Thymus (tissue), 11 donors: ENCODE measurements at regions not wholly inside any gene's neighbourhood (a gene's known extent, or its start where the extent isn't known, plus 50 kb on each side); places are given as distances from the start of the nearest gene placed in this dataset.
"Not testable (repeated sequence)": the region's sequence is repeated elsewhere in the genome, so short reads cannot be mapped to it uniquely, and the experiment has no call there.

ENCODE experiments used
- DNase-seq, 9 donors: peaks; one replicate each; pipeline ENCODE4 v3.0.0-alpha.2; 2013; ENCODE audit warnings: low spot score in 9 of 9, low read depth in 6 of 9, missing footprints in 1 of 9
- H3K27ac ChIP-seq, 2 donors: one replicate each; pipeline ENCODE4 v1.5.1; 2013; ENCODE audit warnings: control low read depth in 1 of 2, low read depth in 1 of 2, low read length in 1 of 2, mild to moderate bottlenecking in 1 of 2, moderate library complexity in 1 of 2
- H3K27me3 ChIP-seq, 2 donors: one replicate each; pipeline ENCODE4 v1.5.1; 2013; ENCODE audit warnings: low read length in 1 of 2; ENCODE audit not compliant: control insufficient read depth in 2 of 2, insufficient read depth in 1 of 2
- H3K36me3 ChIP-seq, 2 donors: one replicate each; pipeline ENCODE4 v1.5.1; 2013; ENCODE audit warnings: low read length in 1 of 2, mild to moderate bottlenecking in 1 of 2, moderate library complexity in 1 of 2; ENCODE audit not compliant: control insufficient read depth in 2 of 2, insufficient read depth in 2 of 2
- H3K4me1 ChIP-seq, 2 donors: one replicate each; pipeline ENCODE4 v1.5.1; 2013; ENCODE audit warnings: low read length in 2 of 2; ENCODE audit not compliant: control insufficient read depth in 2 of 2, insufficient read depth in 2 of 2
- H3K4me3 ChIP-seq, 2 donors: one replicate each; pipeline ENCODE4 v1.5.1; 2013; ENCODE audit warnings: low read length in 2 of 2, control low read depth in 1 of 2, mild to moderate bottlenecking in 1 of 2
- H3K9me3 ChIP-seq, 2 donors: one replicate each; pipeline ENCODE4 v1.5.1; 2013; ENCODE audit warnings: low read length in 1 of 2, mild to moderate bottlenecking in 1 of 2; ENCODE audit not compliant: control insufficient read depth in 2 of 2, insufficient read depth in 1 of 2
- WGBS: extraction: QIAGEN DNeasy Blood & Tissue Kit; methylation state at CpG from one replicate; pipeline ENCODE4 v1.1.7; 2013; 5-methylcytosine and 5-hydroxymethylcytosine counted together
- donor health status: healthy.

DNA sequence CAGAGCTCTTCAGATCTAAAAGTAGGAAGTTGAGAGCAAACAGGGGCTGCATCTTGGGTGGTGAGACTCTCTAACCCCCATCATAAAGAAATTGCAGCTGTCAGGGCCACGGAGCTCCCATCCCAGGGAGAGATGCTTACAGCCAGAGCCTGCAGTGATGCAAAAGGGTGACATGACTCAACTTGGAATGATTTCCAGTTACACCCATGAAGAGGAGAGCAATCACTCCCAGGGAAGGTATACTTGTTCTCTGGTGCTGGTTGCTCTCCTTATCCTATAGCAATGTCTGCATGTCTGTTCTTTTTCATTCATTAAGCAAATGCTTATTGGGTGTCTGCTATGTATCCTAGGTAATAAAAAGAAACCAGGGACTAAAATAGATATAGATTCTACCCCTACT lies 228.0 kb downstream of the RAB11FIP2 start:
- 68% methylated on average over 1 of the region's 1 CpG for WGBS
- no peaks in the 10 kb centered on the region for H3K4me1 ChIP-seq
- no peaks in the 10 kb centered on the region for H3K27me3 ChIP-seq
- no peak overlapping the region for H3K27ac ChIP-seq
- H3K4me3 ChIP-seq, result no peak overlapping the region
- no peaks in the 10 kb centered on the region for H3K9me3 ChIP-seq
- H3K36me3 ChIP-seq, result no peaks in the 10 kb centered on the region
- DNase-seq, result no peak

DNA sequence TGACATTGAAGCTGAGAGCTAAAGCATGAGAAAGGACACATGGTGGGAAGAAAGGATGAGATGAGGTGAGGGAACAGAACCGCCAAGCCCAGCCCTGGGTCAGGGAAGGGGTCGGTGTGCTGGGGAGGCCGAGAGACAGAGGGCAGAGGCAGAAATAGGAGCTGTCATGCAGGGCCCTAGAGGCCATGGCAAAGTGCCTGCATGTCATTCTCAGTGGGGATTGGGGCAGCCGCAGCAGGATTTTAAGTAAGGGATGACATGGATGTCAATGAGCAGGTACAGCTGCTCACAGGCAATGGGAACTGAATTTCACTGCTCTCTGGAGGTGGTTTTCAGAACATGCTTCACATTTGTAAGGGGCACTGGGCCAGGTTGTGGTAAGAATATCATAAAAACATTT lies 227.4 kb downstream of the RAB11FIP2 start:
- DNase-seq, result no peak
- Histone ChIP-seq H3K36me3 (no peaks in the 10 kb centered on the region), H3K4me1 (no peaks in the 10 kb centered on the region), H3K9me3 (no peaks in the 10 kb centered on the region), H3K27ac (no peak overlapping the region), H3K4me3 (no peak overlapping the region), H3K27me3 (no peaks in the 10 kb centered on the region)
- 69% methylated on average over 4 of the region's 4 CpGs for WGBS

DNA sequence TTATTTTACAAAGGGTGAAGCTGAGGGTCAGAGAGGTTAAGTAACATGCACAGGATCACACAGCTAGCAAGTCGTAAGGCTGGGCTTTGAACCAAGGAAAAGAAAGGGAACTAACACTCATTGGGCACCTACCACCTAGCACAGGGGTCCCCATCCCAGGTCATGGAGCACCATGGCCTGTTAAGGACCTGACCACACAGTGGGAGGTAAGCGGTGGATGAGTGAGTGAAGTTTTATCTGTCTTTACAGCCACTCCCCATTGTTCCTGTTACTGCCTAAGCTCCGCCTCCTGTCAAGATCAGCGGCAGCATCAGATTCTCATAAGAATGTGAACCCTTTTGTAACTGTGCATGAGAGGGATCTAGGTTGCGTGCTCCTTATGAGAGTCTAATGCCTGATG lies 222.8 kb downstream of the RAB11FIP2 start:
- 87% methylated on average over 5 of the region's 5 CpGs for WGBS
- H3K4me1 ChIP-seq, result no peaks in the 10 kb centered on the region
- no peak overlapping the region for H3K4me3 ChIP-seq
- H3K36me3 ChIP-seq, result no peaks in the 10 kb centered on the region
- DNase-seq, result no peak
- H3K27ac ChIP-seq, result no peak overlapping the region
- no peaks in the 10 kb centered on the region for H3K9me3 ChIP-seq
- no peaks in the 10 kb centered on the region for H3K27me3 ChIP-seq

DNA sequence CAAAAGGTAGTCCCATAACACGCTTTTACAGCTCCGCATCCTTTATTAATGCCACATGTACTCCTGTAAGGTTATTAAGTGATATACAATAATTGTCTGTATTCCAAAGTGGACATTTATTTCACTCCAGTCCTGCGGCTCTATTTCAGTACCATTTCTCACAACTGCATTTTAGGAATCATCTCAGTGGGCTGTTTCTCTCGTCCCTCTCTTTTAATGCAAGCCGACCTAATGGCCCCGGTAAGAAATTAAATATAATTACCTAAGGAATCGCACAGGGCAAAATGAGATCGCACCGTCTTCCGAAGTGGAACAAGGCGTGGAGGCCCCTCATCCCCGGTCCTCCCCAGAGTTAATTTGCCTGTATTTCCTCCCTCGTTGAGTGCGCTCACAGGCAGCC lies 216.5 kb downstream of the RAB11FIP2 start:
- DNase-seq, result no peak
- no peak overlapping the region for H3K4me3 ChIP-seq
- no peak overlapping the region for H3K27ac ChIP-seq

DNA sequence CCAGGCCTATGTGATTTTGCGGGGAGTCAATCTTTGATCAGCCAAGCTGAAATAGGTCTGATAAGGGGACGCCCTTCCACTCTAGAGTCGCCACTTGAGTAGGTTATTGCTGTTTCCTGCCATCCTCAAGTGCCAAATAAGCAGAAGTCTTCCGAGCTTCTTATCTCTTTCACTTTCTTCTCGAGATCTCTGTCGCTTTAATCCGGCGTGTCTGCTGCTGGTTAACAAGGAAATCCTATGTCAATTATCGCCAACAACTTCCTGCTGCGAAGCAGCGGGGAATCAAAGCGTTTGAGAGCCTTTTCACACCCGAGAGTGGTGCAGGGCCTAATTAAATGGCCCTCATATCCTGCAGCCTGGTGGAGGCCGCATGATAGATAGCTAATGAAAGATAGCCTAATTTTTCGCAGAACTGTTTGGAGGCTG lies 215.9 kb downstream of the RAB11FIP2 start:
- Histone ChIP-seq H3K4me3 (peak overlapping the region in 1 of 2 donors; percentile 11), H3K9me3 (no peaks in the 10 kb centered on the region), H3K27me3 (peaks cover 2 to 11% of the 10 kb centered on the region in 2 donors), H3K4me1 (no peaks in the 10 kb centered on the region), H3K36me3 (no peaks in the 10 kb centered on the region), H3K27ac (no peak overlapping the region)
- DNase-seq, result peak in 5 of 9 donors; percentile 2 to 37 (median 6)
- 7% methylated on average over 15 of the region's 15 CpGs for WGBS

More for the DNA sequence above, 216.5 kb downstream of the RAB11FIP2 start:
- Histone ChIP-seq H3K27me3 (peaks cover 2 to 11% of the 10 kb centered on the region in 2 donors), H3K36me3 (no peaks in the 10 kb centered on the region), H3K4me1 (no peaks in the 10 kb centered on the region), H3K9me3 (no peaks in the 10 kb centered on the region)
- WGBS, result 70% methylated on average over 14 of the region's 14 CpGs

DNA sequence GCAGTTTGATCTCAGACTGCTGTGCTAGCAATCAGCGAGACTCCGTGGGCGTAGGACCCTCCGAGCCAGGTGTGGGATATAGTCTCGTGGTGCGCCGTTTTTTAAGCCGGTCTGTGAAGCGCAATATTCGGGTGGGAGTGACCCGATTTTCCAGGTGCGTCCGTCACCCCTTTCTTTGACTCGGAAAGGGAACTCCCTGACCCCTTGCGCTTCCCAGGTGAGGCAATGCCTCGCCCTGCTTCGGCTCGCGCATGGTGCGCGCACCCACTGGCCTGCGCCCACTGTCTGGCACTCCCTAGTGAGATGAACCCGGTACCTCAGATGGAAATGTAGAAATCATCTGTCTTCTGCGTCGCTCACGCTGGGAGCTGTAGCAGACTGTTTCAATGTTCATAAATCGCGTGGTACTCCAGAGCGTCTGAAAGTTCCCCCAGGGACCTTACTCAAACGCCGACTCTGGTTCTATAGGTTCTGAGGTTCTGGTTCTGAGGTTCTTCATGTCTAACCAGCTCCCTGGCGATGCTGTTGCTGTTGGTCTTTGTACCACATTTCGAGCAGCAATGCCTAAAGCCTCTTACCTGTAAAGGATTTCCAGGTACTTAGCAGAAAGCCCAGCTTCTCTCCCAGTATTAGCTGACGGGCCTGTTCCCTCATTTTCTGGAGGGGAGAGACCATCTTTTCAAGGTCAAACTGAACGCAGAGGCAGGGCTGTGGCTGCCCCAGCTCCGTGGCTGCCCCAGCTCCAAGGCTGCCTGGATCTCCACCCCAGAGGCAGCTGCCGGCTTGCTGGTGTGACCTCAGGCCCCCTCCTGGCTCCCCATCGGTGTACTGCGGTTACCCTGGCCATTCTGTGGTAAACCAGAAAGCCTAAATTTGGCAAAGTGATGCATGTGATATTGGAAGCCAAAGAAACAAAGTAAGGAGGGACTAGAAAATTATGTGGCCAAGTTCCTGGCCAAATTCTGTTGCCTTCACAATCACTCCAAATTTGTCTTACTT lies 207.9 kb downstream of the RAB11FIP2 start:
- not testable (repeated sequence) for H3K4me1 ChIP-seq, H3K27ac ChIP-seq, H3K4me3 ChIP-seq, DNase-seq, H3K36me3 ChIP-seq, H3K27me3 ChIP-seq, H3K9me3 ChIP-seq
- 61% methylated on average over 31 of the region's 39 CpGs for WGBS

DNA sequence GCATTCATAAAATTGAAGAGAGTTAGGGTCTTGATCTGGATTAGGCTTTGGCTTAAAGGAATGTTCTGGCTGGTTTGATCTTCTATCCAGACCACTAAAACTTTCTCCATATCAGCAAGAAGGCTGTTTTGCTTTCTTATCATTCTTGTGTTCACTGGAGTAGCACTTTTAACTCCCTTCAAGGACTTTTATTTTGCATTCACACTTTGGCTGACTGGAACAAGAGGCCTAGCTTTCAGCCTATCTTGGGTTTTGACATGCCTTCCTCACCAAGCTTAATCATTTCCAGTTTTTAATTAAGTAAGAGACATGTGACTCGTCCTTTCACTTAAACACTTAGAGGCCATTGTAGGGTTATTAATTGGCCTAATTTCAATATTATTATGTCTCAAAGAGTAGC lies 190.3 kb downstream of the RAB11FIP2 start:
- H3K4me1 ChIP-seq, H3K4me3 ChIP-seq, H3K36me3 ChIP-seq, H3K27me3 ChIP-seq, H3K27ac ChIP-seq, H3K9me3 ChIP-seq, DNase-seq: not testable (repeated sequence)
- 88% methylated on average over 1 of the region's 1 CpG for WGBS

DNA sequence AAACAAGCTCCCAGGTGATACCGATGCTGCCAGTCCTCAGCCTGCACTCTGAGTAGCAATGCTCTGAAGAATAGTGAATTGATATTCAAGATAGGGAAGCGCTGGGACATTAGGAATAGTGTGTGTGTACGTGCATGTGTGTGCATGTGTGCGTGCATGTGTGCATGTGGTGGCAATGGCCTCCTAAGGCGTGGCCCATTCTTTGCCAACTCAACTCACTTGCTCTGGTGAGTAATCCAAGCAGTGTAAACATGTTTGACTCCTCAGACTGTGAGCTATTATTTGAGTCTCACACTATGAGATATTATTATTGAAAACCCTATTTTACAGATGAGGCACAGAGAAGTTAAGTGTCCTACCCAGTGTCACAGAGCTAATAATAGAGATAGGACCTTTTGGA lies 186.6 kb downstream of the RAB11FIP2 start:
- H3K9me3 ChIP-seq, result no peaks in the 10 kb centered on the region
- no peaks in the 10 kb centered on the region for H3K36me3 ChIP-seq
- H3K4me1 ChIP-seq, result no peaks in the 10 kb centered on the region
- H3K27me3 ChIP-seq, result no peaks in the 10 kb centered on the region
- no peak overlapping the region for H3K27ac ChIP-seq
- H3K4me3 ChIP-seq, result no peak overlapping the region
- 92% methylated on average over 5 of the region's 5 CpGs for WGBS
- no peak for DNase-seq

DNA sequence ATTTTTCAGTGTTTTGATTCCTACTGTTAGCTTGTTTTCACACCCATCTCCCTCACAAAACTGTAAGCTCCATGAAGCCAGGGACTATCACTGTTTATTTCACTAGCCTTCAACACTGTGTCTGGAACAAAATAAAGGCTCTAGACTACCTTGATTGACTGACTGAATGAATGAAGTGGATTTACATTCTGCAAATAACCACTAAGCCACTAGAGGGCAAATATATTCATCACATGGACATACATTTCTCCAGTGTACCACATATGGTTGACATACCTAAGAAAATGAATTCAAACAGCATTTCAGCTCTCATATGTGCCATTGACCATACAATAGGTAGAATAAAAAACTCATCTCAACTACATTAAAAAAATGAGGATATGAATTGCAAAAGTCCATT lies 185.9 kb downstream of the RAB11FIP2 start:
- H3K9me3 ChIP-seq, result no peaks in the 10 kb centered on the region
- H3K36me3 ChIP-seq, result no peaks in the 10 kb centered on the region
- H3K27ac ChIP-seq, result no peak overlapping the region
- H3K27me3 ChIP-seq, result no peaks in the 10 kb centered on the region
- no peak overlapping the region for H3K4me3 ChIP-seq
- H3K4me1 ChIP-seq, result no peaks in the 10 kb centered on the region
- DNase-seq, result no peak
